ENCODE measurements at regions not wholly inside any gene's neighbourhood (a gene's known extent, or its start where the extent isn't known, plus 50 kb on each side); places are given as distances from the start of the nearest gene placed in this dataset.

- Mint-ChIP-seq H3K27ac (ENCODE audit: unreplicated experiment) (no peak overlapping the region), H3K9me3 (ENCODE audit: unreplicated experiment) (no peaks in the 10 kb centered on the region), H3K36me3 (ENCODE audit: insufficient read depth, unreplicated experiment) (no peaks in the 10 kb centered on the region), H3K4me1 (ENCODE audit: low read depth, unreplicated experiment) (no peaks in the 10 kb centered on the region), H3K4me3 (ENCODE audit: unreplicated experiment) (no peak overlapping the region), H3K27me3 (ENCODE audit: insufficient read depth, unreplicated experiment) (no peaks in the 10 kb centered on the region)
- intact Hi-C loops (cut with micrococcal nuclease; ENCODE audit: unreplicated experiment): no loop called here
- POLR2A ChIA-PET: no interaction called here
- Histone ChIP-seq H3K4me1 (peaks cover 4% of the 10 kb centered on the region; the same call in 1 of the 2 replicates), H3K27me3 (replicated peaks; ENCODE audit: control insufficient read depth, insufficient read depth, low read length) (no peaks in the 10 kb centered on the region), H3K4me3 (ENCODE audit: low read depth, low read length) (no peak overlapping the region), H3K36me3 (ENCODE audit: control insufficient read depth, insufficient read depth, low read length) (no peaks in the 10 kb centered on the region), H3K9me3 (no peaks in the 10 kb centered on the region)
- TF ChIP-seq CTCF (IDR thresholded peaks at IDR 0.05; ENCODE audit: insufficient read depth in 1 of 2, low read depth in 1 of 2, low read length in 1 of 2, severe bottlenecking in 1 of 2, unreplicated experiment in 1 of 2): no peak
- DNase-seq: no peak
- BruUV-seq (replicated peaks): no TSS peak
- CTCF ChIA-PET: interaction anchor here (0.6 kb wide), 1 partner anchor 89 kb away, joined by 6 read pairs; no protein-coding TSS in a partner anchor
Observed at GRCh38 chr16:80051040-80051439, 450.5 kb upstream of the MAF start.

GRCh38 chr16:80048250-80048649, 447.7 kb upstream of the MAF start:
- ChIA-PET POLR2A (no interaction called here), CTCF (no interaction called here)
- no peak for DNase-seq
- no peak for TF ChIP-seq CTCF (IDR thresholded peaks at IDR 0.05; ENCODE audit: insufficient read depth in 1 of 2, low read depth in 1 of 2, low read length in 1 of 2, severe bottlenecking in 1 of 2, unreplicated experiment in 1 of 2)
- BruUV-seq (replicated peaks): no TSS peak
- no peaks in the 10 kb centered on the region for H3K36me3 ChIP-seq (ENCODE audit: control insufficient read depth, insufficient read depth, low read length)
- peaks cover 2% of the 10 kb centered on the region for H3K4me1 Mint-ChIP-seq (ENCODE audit: low read depth, unreplicated experiment)
- H3K4me3 Mint-ChIP-seq (ENCODE audit: unreplicated experiment): no peak overlapping the region
- no peak overlapping the region for H3K27ac Mint-ChIP-seq (ENCODE audit: unreplicated experiment)
- no peak overlapping the region for H3K4me3 ChIP-seq (ENCODE audit: low read depth, low read length)
- peaks cover 4% of the 10 kb centered on the region for H3K9me3 Mint-ChIP-seq (ENCODE audit: unreplicated experiment)
- peaks cover 7% of the 10 kb centered on the region; the same call in 1 of the 2 replicates for H3K4me1 ChIP-seq
- H3K9me3 ChIP-seq: no peaks in the 10 kb centered on the region
- intact Hi-C loops (cut with micrococcal nuclease; ENCODE audit: unreplicated experiment): no loop called here
- H3K36me3 Mint-ChIP-seq (ENCODE audit: insufficient read depth, unreplicated experiment): no peaks in the 10 kb centered on the region
- H3K27me3 ChIP-seq (replicated peaks; ENCODE audit: control insufficient read depth, insufficient read depth, low read length): no peaks in the 10 kb centered on the region
- no peaks in the 10 kb centered on the region for H3K27me3 Mint-ChIP-seq (ENCODE audit: insufficient read depth, unreplicated experiment)

- Mint-ChIP-seq H3K4me1 (ENCODE audit: low read depth, unreplicated experiment) (peaks cover 6% of the 10 kb centered on the region), H3K36me3 (ENCODE audit: insufficient read depth, unreplicated experiment) (no peaks in the 10 kb centered on the region), H3K9me3 (ENCODE audit: unreplicated experiment) (peaks cover 8% of the 10 kb centered on the region)
Observed at GRCh38 chr16:80047842-80048241, 447.3 kb upstream of the MAF start.

More at GRCh38 chr16:80047842-80048241, 447.3 kb upstream of the MAF start:
- H3K27me3 ChIP-seq (replicated peaks; ENCODE audit: control insufficient read depth, insufficient read depth, low read length): no peaks in the 10 kb centered on the region
- H3K4me3 ChIP-seq (ENCODE audit: low read depth, low read length): no peak overlapping the region
- no peaks in the 10 kb centered on the region for H3K9me3 ChIP-seq
- H3K36me3 ChIP-seq (ENCODE audit: control insufficient read depth, insufficient read depth, low read length): no peaks in the 10 kb centered on the region
- no peak for DNase-seq
- CTCF ChIA-PET: no interaction called here
- no TSS peak for BruUV-seq (replicated peaks)
- intact Hi-C loops (cut with micrococcal nuclease; ENCODE audit: unreplicated experiment): no loop called here
- H3K4me3 Mint-ChIP-seq (ENCODE audit: unreplicated experiment): no peak overlapping the region
- POLR2A ChIA-PET: no interaction called here
- peaks cover 7% of the 10 kb centered on the region; the same call in 1 of the 2 replicates for H3K4me1 ChIP-seq
- no peaks in the 10 kb centered on the region for H3K27me3 Mint-ChIP-seq (ENCODE audit: insufficient read depth, unreplicated experiment)
- TF ChIP-seq CTCF (IDR thresholded peaks at IDR 0.05; ENCODE audit: insufficient read depth in 1 of 2, low read depth in 1 of 2, low read length in 1 of 2, severe bottlenecking in 1 of 2, unreplicated experiment in 1 of 2): no peak
- no peak overlapping the region for H3K27ac Mint-ChIP-seq (ENCODE audit: unreplicated experiment)

Measured in Caco-2 (cell line).